WTC11 (cell line): ENCODE measurements at regions not wholly inside any gene's neighbourhood (a gene's known extent, or its start where the extent isn't known, plus 50 kb on each side); places are given as distances from the start of the nearest gene placed in this dataset.

Source experiments
- ATAC-seq: fragments of 200-7000 bp; cut with Tn5 transposase; 2 replicates; pipeline ENCODE4 v1.10.0; 2021; ENCODE audit warnings: mild to moderate bottlenecking, moderate library complexity
- CTCF ChIA-PET: fragments of 300-600 bp; sonication (Branson Sonifier 250); formaldehyde crosslinking; loops from one replicate; lab custom pipeline; 2021; ENCODE audit warnings: antibody characterized with exemption; lab: Charles Lee
- POLR2A ChIA-PET: fragments of 350-600 bp; sonication (Branson Sonifier 250); formaldehyde crosslinking; loops from one replicate; lab custom pipeline; 2021; ENCODE audit warnings: antibody characterized with exemption; lab: Charles Lee
- DNase-seq: peaks from one replicate; pipeline ENCODE4 v3.0.0; 2021; ENCODE audit warnings: low spot score
- H3K27ac Mint-ChIP-seq: 2 replicates; pipeline ENCODE4 v1.8.0; 2021; ENCODE audit warnings: mixed read lengths
- H3K27me3 Mint-ChIP-seq: 2 replicates; pipeline ENCODE4 v1.8.0; 2021; ENCODE audit warnings: low read depth, mild to moderate bottlenecking, moderate library complexity, mixed read lengths
- H3K36me3 Mint-ChIP-seq: 2 replicates; pipeline ENCODE4 v1.8.0; 2021; ENCODE audit warnings: mixed read lengths
- H3K4me1 Mint-ChIP-seq: 2 replicates; pipeline ENCODE4 v1.8.0; 2022; ENCODE audit warnings: mixed read lengths
- H3K4me3 Mint-ChIP-seq: 2 replicates; pipeline ENCODE4 v1.8.0; 2021; ENCODE audit warnings: mild to moderate bottlenecking, moderate library complexity, mixed read lengths
- H3K9me3 Mint-ChIP-seq: 2 replicates; pipeline ENCODE4 v1.8.0; 2021; ENCODE audit warnings: mixed read lengths
- ELF4 ChIP-seq: sonication (generic); formaldehyde crosslinking; IDR thresholded peaks from 2 replicates; pipeline ENCODE4 v1.8.1; 2022; ENCODE audit warnings: low read depth, mild to moderate bottlenecking, moderate library complexity, missing genetic modification reagents
- ESRRA ChIP-seq: sonication (generic); formaldehyde crosslinking; IDR thresholded peaks from 2 replicates; pipeline ENCODE4 v1.8.1; 2022; ENCODE audit warnings: mild to moderate bottlenecking, missing genetic modification reagents, borderline replicate concordance
- HMGA2 ChIP-seq: fragments of 250-450 bp; sonication (Bioruptor Pico); IDR thresholded peaks from 2 replicates; pipeline ENCODE4 v1.4.0; 2021; ENCODE audit warnings: mild to moderate bottlenecking, moderate library complexity
- JUN ChIP-seq: sonication (generic); formaldehyde crosslinking; IDR thresholded peaks from 2 replicates; pipeline ENCODE4 v1.8.0; 2023; ENCODE audit warnings: mild to moderate bottlenecking, missing genetic modification reagents
- MXD4 ChIP-seq: fragments of 250-450 bp; sonication (Bioruptor Pico); IDR thresholded peaks from 2 replicates; pipeline ENCODE4 v1.8.0; 2021; ENCODE audit warnings: mild to moderate bottlenecking, moderate library complexity, borderline replicate concordance
- MYBL2 ChIP-seq: sonication (generic); formaldehyde crosslinking; IDR thresholded peaks from 2 replicates; pipeline ENCODE4 v1.8.1; 2023; ENCODE audit warnings: mild to moderate bottlenecking, moderate library complexity, missing genetic modification reagents
- NFATC4 ChIP-seq: fragments of 250-450 bp; sonication (Bioruptor Pico); IDR thresholded peaks from 2 replicates; pipeline ENCODE4 v1.9.0; 2021; ENCODE audit warnings: mild to moderate bottlenecking
- NR2C2 ChIP-seq: sonication (generic); formaldehyde crosslinking; IDR thresholded peaks from 2 replicates; pipeline ENCODE4 v1.8.0; 2022; ENCODE audit warnings: mild to moderate bottlenecking, missing genetic modification reagents
- OVOL2 ChIP-seq: fragments of 250-450 bp; sonication (Bioruptor Pico); IDR thresholded peaks from 2 replicates; pipeline ENCODE4 v1.9.0; 2021; ENCODE audit warnings: mild to moderate bottlenecking, borderline replicate concordance
- PRRX2 ChIP-seq: fragments of 250-450 bp; sonication (Bioruptor Pico); IDR thresholded peaks from 2 replicates; pipeline ENCODE4 v1.8.0; 2021; ENCODE audit warnings: mild to moderate bottlenecking
- SMAD4 ChIP-seq: sonication (generic); formaldehyde crosslinking; IDR thresholded peaks from 2 replicates; pipeline ENCODE4 v1.8.0; 2022; ENCODE audit warnings: mild to moderate bottlenecking, missing genetic modification reagents
- ZNF232 ChIP-seq: sonication (generic); formaldehyde crosslinking; IDR thresholded peaks from 2 replicates; pipeline ENCODE4 v1.8.0; 2022; ENCODE audit warnings: mild to moderate bottlenecking, missing genetic modification reagents
- ZNF263 ChIP-seq: sonication (generic); formaldehyde crosslinking; IDR thresholded peaks from 2 replicates; pipeline ENCODE4 v1.8.1; 2022; ENCODE audit warnings: low read depth, mild to moderate bottlenecking, moderate library complexity, missing genetic modification reagents
- TF ChIP-seq, protein P1 (sequence below): sonication (generic); formaldehyde crosslinking; IDR thresholded peaks from 2 replicates; pipeline ENCODE4 v1.8.1; 2022; ENCODE audit warnings: low read depth, mild to moderate bottlenecking, moderate library complexity, missing genetic modification reagents, borderline replicate concordance
- TF ChIP-seq, protein P2 (sequence below): fragments of 250-450 bp; sonication (Bioruptor Pico); IDR thresholded peaks from 2 replicates; pipeline ENCODE4 v1.9.0; 2021; ENCODE audit warnings: mild to moderate bottlenecking
- TF ChIP-seq, protein P3 (sequence below): fragments of 250-450 bp; sonication (Bioruptor Pico); IDR thresholded peaks from 2 replicates; pipeline ENCODE4 v1.8.0; 2021; ENCODE audit warnings: mild to moderate bottlenecking
- TF ChIP-seq, protein P4 (sequence below): sonication (generic); formaldehyde crosslinking; IDR thresholded peaks from 2 replicates; pipeline ENCODE4 v1.8.1; 2023; ENCODE audit warnings: mild to moderate bottlenecking, missing genetic modification reagents
- TF ChIP-seq, protein P5 (sequence below): sonication (generic); formaldehyde crosslinking; IDR thresholded peaks from 2 replicates; pipeline ENCODE4 v1.8.0; 2022; ENCODE audit warnings: missing genetic modification reagents
- TF ChIP-seq, protein P6 (sequence below): sonication (generic); formaldehyde crosslinking; IDR thresholded peaks from 2 replicates; pipeline ENCODE4 v1.8.0; 2023; ENCODE audit warnings: mild to moderate bottlenecking, missing genetic modification reagents
- TF ChIP-seq, protein P7 (sequence below): sonication (generic); formaldehyde crosslinking; IDR thresholded peaks from 2 replicates; pipeline ENCODE4 v1.8.1; 2022; ENCODE audit warnings: mild to moderate bottlenecking, moderate library complexity, missing genetic modification reagents

DNA sequence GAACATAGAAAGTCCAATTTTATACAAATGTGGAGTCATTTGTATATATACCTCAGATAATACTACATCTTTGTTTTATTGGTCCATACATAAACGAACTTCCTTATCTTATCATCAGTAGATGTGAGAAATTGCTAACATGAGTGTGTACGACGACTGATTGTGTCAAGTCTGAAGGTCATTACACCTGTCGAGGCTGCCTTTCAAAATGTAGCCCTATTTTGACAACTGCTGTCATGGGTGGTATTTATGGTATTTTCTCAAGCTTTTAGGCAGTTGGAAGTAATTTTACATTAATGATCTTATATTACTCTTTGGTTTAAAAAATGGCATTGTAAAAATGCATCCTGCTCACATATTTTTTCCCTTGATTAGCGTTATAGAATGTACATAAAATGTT lies 183.7 kb upstream of the DNAJC19 start:
- Mint-ChIP-seq H3K4me3 (no peak overlapping the region), H3K27me3 (no peaks in the 10 kb centered on the region; the same call in 1 of the 2 replicates), H3K36me3 (no peaks in the 10 kb centered on the region), H3K9me3 (no peaks in the 10 kb centered on the region), H3K27ac (no peak overlapping the region), H3K4me1 (peaks cover 13% of the 10 kb centered on the region)
- ChIA-PET CTCF (no interaction called here), POLR2A (no interaction called here)
- TF ChIP-seq ZNF232 (CRISPR knock-in tag) (no peak), ESRRA (CRISPR knock-in tag) (no peak), ELF4 (CRISPR knock-in tag) (no peak), NR2C2 (no peak)
- TF ChIP-seq, protein P1, sequence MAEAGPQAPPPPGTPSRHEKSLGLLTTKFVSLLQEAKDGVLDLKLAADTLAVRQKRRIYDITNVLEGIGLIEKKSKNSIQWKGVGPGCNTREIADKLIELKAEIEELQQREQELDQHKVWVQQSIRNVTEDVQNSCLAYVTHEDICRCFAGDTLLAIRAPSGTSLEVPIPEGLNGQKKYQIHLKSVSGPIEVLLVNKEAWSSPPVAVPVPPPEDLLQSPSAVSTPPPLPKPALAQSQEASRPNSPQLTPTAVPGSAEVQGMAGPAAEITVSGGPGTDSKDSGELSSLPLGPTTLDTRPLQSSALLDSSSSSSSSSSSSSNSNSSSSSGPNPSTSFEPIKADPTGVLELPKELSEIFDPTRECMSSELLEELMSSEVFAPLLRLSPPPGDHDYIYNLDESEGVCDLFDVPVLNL (CRISPR knock-in tag), result no peak
- ATAC-seq, result no peak
- DNase-seq, result no peak

DNA sequence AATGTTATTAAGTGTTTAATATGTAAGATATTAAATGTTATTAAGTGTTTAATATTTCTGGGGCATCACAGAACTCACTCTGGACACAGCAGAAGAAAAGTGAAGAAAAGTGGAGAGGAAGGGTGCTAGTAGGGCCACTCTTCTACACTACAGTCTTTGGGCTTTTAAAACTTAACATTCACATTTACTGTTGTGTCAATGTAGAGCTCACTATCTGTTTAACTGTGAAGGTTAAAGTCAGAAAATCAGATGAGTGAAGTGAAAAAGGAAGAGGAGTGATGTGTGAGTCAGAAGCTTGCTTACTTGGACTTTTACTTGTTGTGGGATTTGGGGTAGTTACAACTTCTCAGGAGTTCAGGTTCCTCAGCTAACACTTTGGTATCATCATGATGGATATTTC lies 145.3 kb upstream of the DNAJC19 start:
- H3K36me3 Mint-ChIP-seq, result no peaks in the 10 kb centered on the region
- TF ChIP-seq ELF4 (CRISPR knock-in tag) (no peak), PRRX2 (no peak), NFATC4 (CRISPR knock-in tag) (no peak), OVOL2 (CRISPR knock-in tag) (no peak), MXD4 (no peak), HMGA2 (CRISPR knock-in tag) (no peak), SMAD4 (CRISPR knock-in tag) (no peak), JUN (CRISPR knock-in tag) (no peak), ZNF232 (CRISPR knock-in tag) (no peak), ZNF263 (CRISPR knock-in tag) (no peak), MYBL2 (no peak)
- TF ChIP-seq, protein P2, sequence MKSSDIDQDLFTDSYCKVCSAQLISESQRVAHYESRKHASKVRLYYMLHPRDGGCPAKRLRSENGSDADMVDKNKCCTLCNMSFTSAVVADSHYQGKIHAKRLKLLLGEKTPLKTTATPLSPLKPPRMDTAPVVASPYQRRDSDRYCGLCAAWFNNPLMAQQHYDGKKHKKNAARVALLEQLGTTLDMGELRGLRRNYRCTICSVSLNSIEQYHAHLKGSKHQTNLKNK (CRISPR knock-in tag), result no peak
- TF ChIP-seq, protein P3, sequence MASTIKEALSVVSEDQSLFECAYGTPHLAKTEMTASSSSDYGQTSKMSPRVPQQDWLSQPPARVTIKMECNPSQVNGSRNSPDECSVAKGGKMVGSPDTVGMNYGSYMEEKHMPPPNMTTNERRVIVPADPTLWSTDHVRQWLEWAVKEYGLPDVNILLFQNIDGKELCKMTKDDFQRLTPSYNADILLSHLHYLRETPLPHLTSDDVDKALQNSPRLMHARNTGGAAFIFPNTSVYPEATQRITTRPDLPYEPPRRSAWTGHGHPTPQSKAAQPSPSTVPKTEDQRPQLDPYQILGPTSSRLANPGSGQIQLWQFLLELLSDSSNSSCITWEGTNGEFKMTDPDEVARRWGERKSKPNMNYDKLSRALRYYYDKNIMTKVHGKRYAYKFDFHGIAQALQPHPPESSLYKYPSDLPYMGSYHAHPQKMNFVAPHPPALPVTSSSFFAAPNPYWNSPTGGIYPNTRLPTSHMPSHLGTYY (CRISPR knock-in tag), result no peak
- TF ChIP-seq, protein P4, sequence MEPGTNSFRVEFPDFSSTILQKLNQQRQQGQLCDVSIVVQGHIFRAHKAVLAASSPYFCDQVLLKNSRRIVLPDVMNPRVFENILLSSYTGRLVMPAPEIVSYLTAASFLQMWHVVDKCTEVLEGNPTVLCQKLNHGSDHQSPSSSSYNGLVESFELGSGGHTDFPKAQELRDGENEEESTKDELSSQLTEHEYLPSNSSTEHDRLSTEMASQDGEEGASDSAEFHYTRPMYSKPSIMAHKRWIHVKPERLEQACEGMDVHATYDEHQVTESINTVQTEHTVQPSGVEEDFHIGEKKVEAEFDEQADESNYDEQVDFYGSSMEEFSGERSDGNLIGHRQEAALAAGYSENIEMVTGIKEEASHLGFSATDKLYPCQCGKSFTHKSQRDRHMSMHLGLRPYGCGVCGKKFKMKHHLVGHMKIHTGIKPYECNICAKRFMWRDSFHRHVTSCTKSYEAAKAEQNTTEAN (CRISPR knock-in tag), result no peak
- TF ChIP-seq, protein P5, sequence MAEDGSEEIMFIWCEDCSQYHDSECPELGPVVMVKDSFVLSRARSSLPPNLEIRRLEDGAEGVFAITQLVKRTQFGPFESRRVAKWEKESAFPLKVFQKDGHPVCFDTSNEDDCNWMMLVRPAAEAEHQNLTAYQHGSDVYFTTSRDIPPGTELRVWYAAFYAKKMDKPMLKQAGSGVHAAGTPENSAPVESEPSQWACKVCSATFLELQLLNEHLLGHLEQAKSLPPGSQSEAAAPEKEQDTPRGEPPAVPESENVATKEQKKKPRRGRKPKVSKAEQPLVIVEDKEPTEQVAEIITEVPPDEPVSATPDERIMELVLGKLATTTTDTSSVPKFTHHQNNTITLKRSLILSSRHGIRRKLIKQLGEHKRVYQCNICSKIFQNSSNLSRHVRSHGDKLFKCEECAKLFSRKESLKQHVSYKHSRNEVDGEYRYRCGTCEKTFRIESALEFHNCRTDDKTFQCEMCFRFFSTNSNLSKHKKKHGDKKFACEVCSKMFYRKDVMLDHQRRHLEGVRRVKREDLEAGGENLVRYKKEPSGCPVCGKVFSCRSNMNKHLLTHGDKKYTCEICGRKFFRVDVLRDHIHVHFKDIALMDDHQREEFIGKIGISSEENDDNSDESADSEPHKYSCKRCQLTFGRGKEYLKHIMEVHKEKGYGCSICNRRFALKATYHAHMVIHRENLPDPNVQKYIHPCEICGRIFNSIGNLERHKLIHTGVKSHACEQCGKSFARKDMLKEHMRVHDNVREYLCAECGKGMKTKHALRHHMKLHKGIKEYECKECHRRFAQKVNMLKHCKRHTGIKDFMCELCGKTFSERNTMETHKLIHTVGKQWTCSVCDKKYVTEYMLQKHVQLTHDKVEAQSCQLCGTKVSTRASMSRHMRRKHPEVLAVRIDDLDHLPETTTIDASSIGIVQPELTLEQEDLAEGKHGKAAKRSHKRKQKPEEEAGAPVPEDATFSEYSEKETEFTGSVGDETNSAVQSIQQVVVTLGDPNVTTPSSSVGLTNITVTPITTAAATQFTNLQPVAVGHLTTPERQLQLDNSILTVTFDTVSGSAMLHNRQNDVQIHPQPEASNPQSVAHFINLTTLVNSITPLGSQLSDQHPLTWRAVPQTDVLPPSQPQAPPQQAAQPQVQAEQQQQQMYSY, result no peak
- TF ChIP-seq, protein P6, sequence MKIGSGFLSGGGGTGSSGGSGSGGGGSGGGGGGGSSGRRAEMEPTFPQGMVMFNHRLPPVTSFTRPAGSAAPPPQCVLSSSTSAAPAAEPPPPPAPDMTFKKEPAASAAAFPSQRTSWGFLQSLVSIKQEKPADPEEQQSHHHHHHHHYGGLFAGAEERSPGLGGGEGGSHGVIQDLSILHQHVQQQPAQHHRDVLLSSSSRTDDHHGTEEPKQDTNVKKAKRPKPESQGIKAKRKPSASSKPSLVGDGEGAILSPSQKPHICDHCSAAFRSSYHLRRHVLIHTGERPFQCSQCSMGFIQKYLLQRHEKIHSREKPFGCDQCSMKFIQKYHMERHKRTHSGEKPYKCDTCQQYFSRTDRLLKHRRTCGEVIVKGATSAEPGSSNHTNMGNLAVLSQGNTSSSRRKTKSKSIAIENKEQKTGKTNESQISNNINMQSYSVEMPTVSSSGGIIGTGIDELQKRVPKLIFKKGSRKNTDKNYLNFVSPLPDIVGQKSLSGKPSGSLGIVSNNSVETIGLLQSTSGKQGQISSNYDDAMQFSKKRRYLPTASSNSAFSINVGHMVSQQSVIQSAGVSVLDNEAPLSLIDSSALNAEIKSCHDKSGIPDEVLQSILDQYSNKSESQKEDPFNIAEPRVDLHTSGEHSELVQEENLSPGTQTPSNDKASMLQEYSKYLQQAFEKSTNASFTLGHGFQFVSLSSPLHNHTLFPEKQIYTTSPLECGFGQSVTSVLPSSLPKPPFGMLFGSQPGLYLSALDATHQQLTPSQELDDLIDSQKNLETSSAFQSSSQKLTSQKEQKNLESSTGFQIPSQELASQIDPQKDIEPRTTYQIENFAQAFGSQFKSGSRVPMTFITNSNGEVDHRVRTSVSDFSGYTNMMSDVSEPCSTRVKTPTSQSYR (CRISPR knock-in tag), result no peak
- TF ChIP-seq, protein P7, sequence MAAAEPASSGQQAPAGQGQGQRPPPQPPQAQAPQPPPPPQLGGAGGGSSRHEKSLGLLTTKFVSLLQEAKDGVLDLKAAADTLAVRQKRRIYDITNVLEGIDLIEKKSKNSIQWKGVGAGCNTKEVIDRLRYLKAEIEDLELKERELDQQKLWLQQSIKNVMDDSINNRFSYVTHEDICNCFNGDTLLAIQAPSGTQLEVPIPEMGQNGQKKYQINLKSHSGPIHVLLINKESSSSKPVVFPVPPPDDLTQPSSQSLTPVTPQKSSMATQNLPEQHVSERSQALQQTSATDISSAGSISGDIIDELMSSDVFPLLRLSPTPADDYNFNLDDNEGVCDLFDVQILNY, result no peak
- H3K4me3 Mint-ChIP-seq, result no peak overlapping the region
- H3K9me3 Mint-ChIP-seq, result peaks cover 10% of the 10 kb centered on the region
- no peak for ATAC-seq
- DNase-seq, result no peak
- H3K4me1 Mint-ChIP-seq, result peaks cover 17% of the 10 kb centered on the region
- POLR2A ChIA-PET, result no interaction called here
- CTCF ChIA-PET, result no interaction called here
- H3K27me3 Mint-ChIP-seq, result no peaks in the 10 kb centered on the region
- H3K27ac Mint-ChIP-seq, result no peak overlapping the region
